PC-3 (cell line): ENCODE measurements at regions not wholly inside any gene's neighbourhood (a gene's known extent, or its start where the extent isn't known, plus 50 kb on each side); places are given as distances from the start of the nearest gene placed in this dataset.
A peak's percentile ranks its signal among the peaks of the same experiment; 100 is the strongest.

Experiments used
- EZH2 ChIP-seq: fragments of 300-600 bp; sonication (generic); IDR thresholded peaks from one replicate; pipeline ENCODE4 v1.6.1; 2017; ENCODE audit warnings: antibody characterized with exemption, mild to moderate bottlenecking, low read length; ENCODE audit not compliant: unreplicated experiment
- EZH2phosphoT487 ChIP-seq: fragments of 300-600 bp; sonication (generic); IDR thresholded peaks from 2 replicates; pipeline ENCODE4 v1.6.1; 2018; ENCODE audit warnings: mild to moderate bottlenecking, antibody characterized with exemption, low read length, borderline replicate concordance
- TF ChIP-seq, protein P1 (sequence below): fragments of 300-600 bp; sonication (generic); conservative IDR thresholded peaks from 2 replicates; pipeline ENCODE4 v1.5.1; 2017; ENCODE audit warnings: antibody characterized with exemption, low read depth, mild to moderate bottlenecking, low read length

DNA sequence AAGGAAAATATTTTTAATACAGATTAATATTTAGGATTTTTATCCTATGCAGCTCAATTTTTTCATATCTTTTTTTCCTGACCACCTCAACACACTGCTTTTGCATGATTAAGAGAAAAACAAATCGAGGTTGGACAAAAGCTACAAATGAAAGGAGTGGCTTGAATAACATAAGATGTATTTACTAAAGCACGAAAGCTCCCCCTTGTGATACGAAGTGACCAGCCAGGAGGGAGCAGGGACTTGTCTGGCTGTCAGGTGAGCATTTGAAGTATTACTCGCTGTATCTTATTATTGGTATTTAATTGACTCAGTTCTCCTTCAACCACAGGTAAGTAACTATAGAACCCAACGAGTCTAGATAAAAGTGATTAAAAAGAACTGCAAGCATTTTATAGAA, 265.2 kb upstream of the PHF14 start:
- TF ChIP-seq EZH2, result no peak
- TF ChIP-seq, protein P1, sequence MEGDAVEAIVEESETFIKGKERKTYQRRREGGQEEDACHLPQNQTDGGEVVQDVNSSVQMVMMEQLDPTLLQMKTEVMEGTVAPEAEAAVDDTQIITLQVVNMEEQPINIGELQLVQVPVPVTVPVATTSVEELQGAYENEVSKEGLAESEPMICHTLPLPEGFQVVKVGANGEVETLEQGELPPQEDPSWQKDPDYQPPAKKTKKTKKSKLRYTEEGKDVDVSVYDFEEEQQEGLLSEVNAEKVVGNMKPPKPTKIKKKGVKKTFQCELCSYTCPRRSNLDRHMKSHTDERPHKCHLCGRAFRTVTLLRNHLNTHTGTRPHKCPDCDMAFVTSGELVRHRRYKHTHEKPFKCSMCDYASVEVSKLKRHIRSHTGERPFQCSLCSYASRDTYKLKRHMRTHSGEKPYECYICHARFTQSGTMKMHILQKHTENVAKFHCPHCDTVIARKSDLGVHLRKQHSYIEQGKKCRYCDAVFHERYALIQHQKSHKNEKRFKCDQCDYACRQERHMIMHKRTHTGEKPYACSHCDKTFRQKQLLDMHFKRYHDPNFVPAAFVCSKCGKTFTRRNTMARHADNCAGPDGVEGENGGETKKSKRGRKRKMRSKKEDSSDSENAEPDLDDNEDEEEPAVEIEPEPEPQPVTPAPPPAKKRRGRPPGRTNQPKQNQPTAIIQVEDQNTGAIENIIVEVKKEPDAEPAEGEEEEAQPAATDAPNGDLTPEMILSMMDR, result 0 out of 2 replicates have a peak, but pooled peaks have one; percentile 25
- TF ChIP-seq EZH2phosphoT487, result no peak
